Lower lobe of right lung (tissue), 2 donors: ENCODE measurements at regions not wholly inside any gene's neighbourhood (a gene's known extent, or its start where the extent isn't known, plus 50 kb on each side); places are given as distances from the start of the nearest gene placed in this dataset.
"Not testable (repeated sequence)": the region's sequence is repeated elsewhere in the genome, so short reads cannot be mapped to it uniquely, and the experiment has no call there.

Experiments
- ATAC-seq, 2 donors: fragments of 200-7000 bp; cut with Tn5 transposase; one replicate each; pipeline ENCODE4 v1.9.1; 2020 to 2022; ENCODE audit warnings: mild to moderate bottlenecking in 2 of 2, moderate library complexity in 2 of 2
- DNase-seq: peaks from one replicate; pipeline ENCODE4 v3.0.0-alpha.2; 2020
- H3K27ac ChIP-seq: fragments of 200-600 bp; one replicate; pipeline ENCODE4 v1.8.0; 2022
- H3K27me3 ChIP-seq: fragments of 200-600 bp; one replicate; pipeline ENCODE4 v1.8.0; 2022; ENCODE audit warnings: low read depth
- H3K36me3 ChIP-seq: fragments of 200-600 bp; one replicate; pipeline ENCODE4 v1.8.0; 2022; ENCODE audit warnings: mild to moderate bottlenecking
- H3K4me1 ChIP-seq: fragments of 200-600 bp; one replicate; pipeline ENCODE4 v1.8.0; 2022
- H3K4me3 ChIP-seq: fragments of 200-600 bp; one replicate; pipeline ENCODE4 v1.8.0; 2022; ENCODE audit warnings: mild to moderate bottlenecking
- H3K9me3 ChIP-seq: fragments of 200-600 bp; one replicate; pipeline ENCODE4 v1.8.0; 2022
- CTCF ChIP-seq: fragments of 200-600 bp; IDR thresholded peaks from one replicate; pipeline ENCODE4 v1.8.0; 2022; ENCODE audit warnings: antibody characterized with exemption, mild to moderate bottlenecking
- intact Hi-C: fragments of 100-400 bp; cut with DNase I; formaldehyde crosslinking; loops from one replicate; pipeline ENCODE4 v1.11.0; 2022
- donor health status: DM: no; HTN: yes; CAD: no; lungs with severe emphysema.

DNA sequence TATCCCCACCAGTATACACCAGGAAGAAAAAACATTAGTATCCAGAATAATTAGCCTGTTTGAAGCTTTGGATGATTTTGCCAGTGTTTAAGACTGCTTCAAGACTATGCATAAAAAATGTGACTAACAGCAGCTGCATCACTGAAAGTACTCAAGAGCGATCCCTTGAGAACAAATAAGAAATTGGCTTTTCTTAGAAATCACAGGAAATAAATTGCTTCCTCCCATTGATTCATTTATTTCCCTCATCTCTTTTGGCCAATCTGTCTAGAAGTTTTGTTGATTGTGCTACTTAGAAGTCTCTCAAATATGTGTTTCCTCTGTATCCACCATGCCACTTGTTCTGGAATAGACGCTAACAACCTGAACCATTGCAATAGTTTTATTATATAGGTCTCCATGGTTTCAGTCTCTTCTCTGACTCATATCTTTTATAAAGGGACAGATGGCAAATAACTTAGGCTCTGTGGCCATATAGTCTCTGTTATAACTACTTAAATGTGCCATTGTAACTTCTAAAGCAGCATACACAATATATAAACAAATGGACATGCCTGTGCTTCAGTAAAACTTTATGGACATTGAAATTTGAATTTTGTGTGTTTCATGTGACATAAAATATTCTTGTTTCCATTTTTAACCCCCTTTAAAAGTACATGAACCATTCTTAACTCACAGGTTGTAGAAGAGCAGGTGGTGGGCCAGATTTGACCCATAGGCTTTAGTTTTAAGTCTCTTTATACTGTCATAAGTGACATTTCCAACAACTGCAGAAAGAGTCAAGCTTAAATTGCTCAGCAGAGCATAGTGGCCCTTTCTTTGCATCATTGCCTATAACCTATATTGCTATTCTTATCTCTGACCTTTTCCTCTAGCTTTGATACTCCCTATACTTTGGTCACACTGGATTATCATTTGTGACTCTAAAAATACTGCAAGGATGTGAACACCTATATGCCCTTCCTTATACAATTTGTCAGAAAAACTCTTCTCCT, 123.9 kb downstream of the MC4R start:
- H3K4me1 ChIP-seq: no peaks in the 10 kb centered on the region
- H3K36me3 ChIP-seq: no peaks in the 10 kb centered on the region
- H3K9me3 ChIP-seq: no peaks in the 10 kb centered on the region
- no peak overlapping the region for H3K27ac ChIP-seq
- intact Hi-C loops: no loop called here
- DNase-seq (no peak), ATAC-seq (no peak)
- TF ChIP-seq CTCF: no peak
- no peak overlapping the region for H3K4me3 ChIP-seq
- H3K27me3 ChIP-seq: no peaks in the 10 kb centered on the region

- H3K27me3 ChIP-seq: no peaks in the 10 kb centered on the region
- H3K9me3 ChIP-seq: no peaks in the 10 kb centered on the region
- no peak overlapping the region for H3K27ac ChIP-seq
- DNase-seq: no peak
- no peak for TF ChIP-seq CTCF
- H3K4me3 ChIP-seq: no peak overlapping the region
- intact Hi-C loops: no loop called here
- no peaks in the 10 kb centered on the region for H3K36me3 ChIP-seq
- H3K4me1 ChIP-seq: no peaks in the 10 kb centered on the region
- ATAC-seq: no peak
Measured at GRCh38 chr18:60247103-60247502, 125.5 kb downstream of the MC4R start.

DNA sequence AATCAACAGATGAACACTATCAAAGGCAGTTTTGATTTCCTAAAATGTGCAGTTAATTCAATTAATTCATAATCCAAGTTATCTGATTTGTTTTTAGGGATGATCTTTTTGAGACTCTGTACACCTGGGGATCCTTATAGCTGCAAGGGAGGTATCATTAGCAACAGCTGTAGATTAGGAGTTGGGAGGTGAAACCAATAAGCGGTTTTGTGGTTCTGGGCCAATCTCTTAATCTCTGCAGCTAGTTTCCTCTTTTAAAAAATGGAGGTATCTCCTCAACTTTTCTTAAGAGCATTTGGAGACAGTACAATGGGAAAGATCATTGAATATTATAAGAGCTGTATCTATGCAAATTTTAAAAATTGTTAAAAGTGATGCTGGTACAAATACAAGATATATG, 126.0 kb downstream of the MC4R start:
- Histone ChIP-seq H3K4me3 (no peak overlapping the region), H3K9me3 (no peaks in the 10 kb centered on the region), H3K4me1 (no peaks in the 10 kb centered on the region), H3K27me3 (no peaks in the 10 kb centered on the region), H3K27ac (no peak overlapping the region), H3K36me3 (no peaks in the 10 kb centered on the region)
- intact Hi-C loops: no loop called here
- TF ChIP-seq CTCF: no peak
- no peak for DNase-seq
- no peak for ATAC-seq

GRCh38 chr18:60245096-60245495, 127.5 kb downstream of the MC4R start:
- no peak overlapping the region for H3K27ac ChIP-seq
- DNase-seq (no peak), ATAC-seq (no peak)
- no peak overlapping the region for H3K4me3 ChIP-seq
- H3K9me3 ChIP-seq: no peaks in the 10 kb centered on the region
- no peaks in the 10 kb centered on the region for H3K27me3 ChIP-seq
- no peaks in the 10 kb centered on the region for H3K4me1 ChIP-seq
- no peak for TF ChIP-seq CTCF
- intact Hi-C loops: no loop called here
- H3K36me3 ChIP-seq: no peaks in the 10 kb centered on the region

DNA sequence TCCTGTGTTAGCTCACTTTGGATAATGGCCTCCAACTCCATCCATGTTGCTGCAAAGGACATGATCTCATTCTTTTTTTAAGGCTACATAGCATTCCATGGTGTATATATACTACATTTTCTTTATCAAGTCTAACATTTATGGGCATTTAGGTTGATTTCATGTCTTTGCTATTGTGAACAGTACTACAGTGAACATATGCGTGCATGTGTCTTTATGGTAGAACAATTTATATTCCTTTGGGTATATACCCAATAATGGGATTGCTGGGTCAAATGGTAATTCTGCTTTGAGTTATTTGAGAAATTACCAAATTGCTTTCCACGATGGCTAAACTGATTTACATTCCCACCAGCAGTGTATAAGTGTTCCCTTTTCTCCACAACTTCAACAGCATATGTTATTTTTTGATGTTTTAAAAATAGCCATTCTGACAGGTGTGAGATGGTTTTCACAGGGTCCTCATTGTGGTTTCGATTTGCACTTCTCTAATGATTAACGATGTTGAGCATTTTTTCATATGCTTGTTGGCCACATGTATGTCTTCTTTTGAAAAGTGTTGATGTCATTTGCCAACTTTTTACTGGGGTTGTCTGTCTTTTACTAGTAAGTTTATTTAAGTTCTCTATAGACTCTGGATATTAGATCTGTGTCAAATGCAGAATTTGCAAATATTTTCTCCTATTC, 133.4 kb downstream of the MC4R start:
- not testable (repeated sequence) for ATAC-seq, DNase-seq

GRCh38 chr18:60235164-60235563, 137.4 kb downstream of the MC4R start:
- intact Hi-C loops: no loop called here
- no peaks in the 10 kb centered on the region for H3K4me1 ChIP-seq
- H3K27me3 ChIP-seq: no peaks in the 10 kb centered on the region
- DNase-seq (no peak), ATAC-seq (no peak)
- H3K4me3 ChIP-seq: no peak overlapping the region
- H3K27ac ChIP-seq: no peak overlapping the region
- TF ChIP-seq CTCF: no peak
- H3K9me3 ChIP-seq: no peaks in the 10 kb centered on the region
- no peaks in the 10 kb centered on the region for H3K36me3 ChIP-seq

More for the DNA sequence above, 133.4 kb downstream of the MC4R start:
- H3K4me1 ChIP-seq, intact Hi-C loops, H3K27me3 ChIP-seq, H3K27ac ChIP-seq, H3K9me3 ChIP-seq, H3K36me3 ChIP-seq, H3K4me3 ChIP-seq: not testable (repeated sequence)
